ENCODE measurements at regions not wholly inside any gene's neighbourhood (a gene's known extent, or its start where the extent isn't known, plus 50 kb on each side); places are given as distances from the start of the nearest gene placed in this dataset.

- DNase-seq (no peak), ATAC-seq (peak; percentile 73)
- Histone ChIP-seq H3K36me3 (no peaks in the 10 kb centered on the region), H3K27me3 (no peaks in the 10 kb centered on the region), H3K4me3 (no peak overlapping the region), H3K27ac (peak overlapping the region; percentile 25), H3K4me1 (no peaks in the 10 kb centered on the region), H3K9me3 (no peaks in the 10 kb centered on the region)
- TF ChIP-seq CTCF (IDR thresholded peaks at IDR 0.05): no peak
- intact Hi-C loops (cut with DNase I): no loop called here
Measured at GRCh38 chr2:222993920-222994650, 57.9 kb upstream of the KCNE4 start.

- Histone ChIP-seq H3K4me1 (no peaks in the 10 kb centered on the region), H3K9me3 (no peaks in the 10 kb centered on the region), H3K4me3 (no peak overlapping the region), H3K36me3 (no peaks in the 10 kb centered on the region), H3K27ac (no peak overlapping the region), H3K27me3 (no peaks in the 10 kb centered on the region)
- ATAC-seq: no peak
- intact Hi-C loops (cut with DNase I): no loop called here
- no peak for DNase-seq
- TF ChIP-seq CTCF (IDR thresholded peaks at IDR 0.05): no peak
Measured at GRCh38 chr2:222998459-222998858, 53.5 kb upstream of the KCNE4 start.

- Histone ChIP-seq H3K4me3 (no peak overlapping the region), H3K27me3 (no peaks in the 10 kb centered on the region), H3K4me1 (no peaks in the 10 kb centered on the region), H3K27ac (no peak overlapping the region), H3K36me3 (no peaks in the 10 kb centered on the region), H3K9me3 (no peaks in the 10 kb centered on the region)
- intact Hi-C loops (cut with DNase I): no loop called here
- no peak for DNase-seq
- TF ChIP-seq CTCF (IDR thresholded peaks at IDR 0.05): no peak
- ATAC-seq: no peak
Measured at GRCh38 chr2:223000872-223001796, 50.9 kb upstream of the KCNE4 start.

GRCh38 chr2:223001797-223002175, 50.2 kb upstream of the KCNE4 start:
- DNase-seq: no peak
- intact Hi-C loops (cut with DNase I): no loop called here
- Histone ChIP-seq H3K4me3 (no peak overlapping the region), H3K9me3 (no peaks in the 10 kb centered on the region), H3K27ac (no peak overlapping the region), H3K27me3 (no peaks in the 10 kb centered on the region), H3K4me1 (no peaks in the 10 kb centered on the region), H3K36me3 (no peaks in the 10 kb centered on the region)
- no peak for ATAC-seq
- TF ChIP-seq CTCF (IDR thresholded peaks at IDR 0.05): no peak
